ENCODE measurements at regions not wholly inside any gene's neighbourhood (a gene's known extent, or its start where the extent isn't known, plus 50 kb on each side); places are given as distances from the start of the nearest gene placed in this dataset.
A peak's percentile ranks its signal among the peaks of the same experiment; 100 is the strongest.

- H3K36me3 ChIP-seq (ENCODE audit: control insufficient read depth in 4 of 4, insufficient read depth in 4 of 4, low read length in 3 of 4): no peaks in the 10 kb centered on the region
- DNase-seq: peak; percentile 26 to 49 (median 33)
- ChIA-PET POLR2A (no interaction called here), CTCF (no interaction called here)
- H3K4me1 ChIP-seq (ENCODE audit: control extremely low read depth in 1 of 4, control insufficient read depth in 4 of 4, insufficient read depth in 4 of 4, low read length in 3 of 4): peaks cover 0 to 10% (median 0%) of the 10 kb centered on the region in 4 experiments
- H3K4me3 ChIP-seq (ENCODE audit: control insufficient read depth in 1 of 7, extremely low read depth in 1 of 7, insufficient read depth in 4 of 7, low read depth in 2 of 7, low read length in 6 of 7): peak overlapping the region in 5 of 7 experiments; percentile 49 to 80 (median 61)
- H3K27ac ChIP-seq (ENCODE audit: insufficient read depth in 1 of 2, low read depth in 1 of 2, low read length in 2 of 2, poor library complexity in 1 of 2, severe bottlenecking in 2 of 2): no peak overlapping the region
- WGBS (ENCODE audit: insufficient coverage): 39% methylated on average over 4 of the region's 19 CpGs
- no peaks in the 10 kb centered on the region for H3K9me3 ChIP-seq (ENCODE audit: control extremely low read depth in 1 of 5, control insufficient read depth in 4 of 5, insufficient read depth in 2 of 5, low read depth in 1 of 5, low read length in 4 of 5)
- H3K27me3 ChIP-seq (replicated peaks in 2 of 5; ENCODE audit: control insufficient read depth in 4 of 5, insufficient read depth in 5 of 5, low read length in 4 of 5): peaks cover 0 to 3% (median 0%) of the 10 kb centered on the region in 5 experiments
Observed at GRCh38 chrX:155767051-155767875, 113.9 kb upstream of the VAMP7 start.

- Histone ChIP-seq H3K9me3 (ENCODE audit: control extremely low read depth in 1 of 5, control insufficient read depth in 4 of 5, insufficient read depth in 2 of 5, low read depth in 1 of 5, low read length in 4 of 5) (no peaks in the 10 kb centered on the region), H3K27me3 (replicated peaks in 2 of 5; ENCODE audit: control insufficient read depth in 4 of 5, insufficient read depth in 5 of 5, low read length in 4 of 5) (peaks cover 0 to 3% (median 0%) of the 10 kb centered on the region in 5 experiments), H3K4me1 (ENCODE audit: control extremely low read depth in 1 of 4, control insufficient read depth in 4 of 4, insufficient read depth in 4 of 4, low read length in 3 of 4) (peaks cover 0 to 10% (median 0%) of the 10 kb centered on the region in 4 experiments), H3K4me3 (ENCODE audit: control insufficient read depth in 1 of 7, extremely low read depth in 1 of 7, insufficient read depth in 4 of 7, low read depth in 2 of 7, low read length in 6 of 7) (no peak overlapping the region), H3K27ac (ENCODE audit: insufficient read depth in 1 of 2, low read depth in 1 of 2, low read length in 2 of 2, poor library complexity in 1 of 2, severe bottlenecking in 2 of 2) (no peak overlapping the region), H3K36me3 (ENCODE audit: control insufficient read depth in 4 of 4, insufficient read depth in 4 of 4, low read length in 3 of 4) (no peaks in the 10 kb centered on the region)
- no peak for DNase-seq
- no CpG with 5 or more reads among the region's 1 CpG for WGBS (ENCODE audit: insufficient coverage)
- POLR2A ChIA-PET: no interaction called here
- CTCF ChIA-PET: no interaction called here
Observed at GRCh38 chrX:155766321-155766720, 114.8 kb upstream of the VAMP7 start.

DNA sequence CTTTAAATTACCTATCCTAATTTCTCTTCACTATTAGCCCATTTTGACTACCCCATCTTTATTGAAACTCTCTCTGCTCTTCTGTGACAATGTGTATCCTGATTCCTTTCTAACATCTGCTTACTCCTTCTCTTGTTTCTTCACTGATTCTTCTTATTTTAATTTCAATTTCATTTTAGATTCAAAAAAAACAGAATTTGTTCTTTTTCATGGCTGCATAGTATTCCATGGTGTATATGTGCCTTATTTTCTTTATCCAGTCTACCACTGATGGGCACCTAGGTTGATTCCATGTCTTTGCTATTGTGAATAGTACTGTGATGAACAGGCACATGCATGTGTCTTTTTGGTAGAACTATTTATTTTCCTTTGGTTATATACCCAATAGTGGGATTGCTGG, 120.0 kb upstream of the VAMP7 start:
- no peak for DNase-seq
- Histone ChIP-seq H3K27ac (ENCODE audit: insufficient read depth in 1 of 2, low read depth in 1 of 2, low read length in 2 of 2, poor library complexity in 1 of 2, severe bottlenecking in 2 of 2) (no peak overlapping the region), H3K4me1 (ENCODE audit: control extremely low read depth in 1 of 4, control insufficient read depth in 4 of 4, insufficient read depth in 4 of 4, low read length in 3 of 4) (no peaks in the 10 kb centered on the region), H3K4me3 (ENCODE audit: control insufficient read depth in 1 of 7, extremely low read depth in 1 of 7, insufficient read depth in 4 of 7, low read depth in 2 of 7, low read length in 6 of 7) (no peak overlapping the region), H3K36me3 (ENCODE audit: control insufficient read depth in 4 of 4, insufficient read depth in 4 of 4, low read length in 3 of 4) (no peaks in the 10 kb centered on the region), H3K27me3 (replicated peaks in 2 of 5; ENCODE audit: control insufficient read depth in 4 of 5, insufficient read depth in 5 of 5, low read length in 4 of 5) (no peaks in the 10 kb centered on the region), H3K9me3 (ENCODE audit: control extremely low read depth in 1 of 5, control insufficient read depth in 4 of 5, insufficient read depth in 2 of 5, low read depth in 1 of 5, low read length in 4 of 5) (no peaks in the 10 kb centered on the region)
- CTCF ChIA-PET: no interaction called here
- POLR2A ChIA-PET: no interaction called here

DNA sequence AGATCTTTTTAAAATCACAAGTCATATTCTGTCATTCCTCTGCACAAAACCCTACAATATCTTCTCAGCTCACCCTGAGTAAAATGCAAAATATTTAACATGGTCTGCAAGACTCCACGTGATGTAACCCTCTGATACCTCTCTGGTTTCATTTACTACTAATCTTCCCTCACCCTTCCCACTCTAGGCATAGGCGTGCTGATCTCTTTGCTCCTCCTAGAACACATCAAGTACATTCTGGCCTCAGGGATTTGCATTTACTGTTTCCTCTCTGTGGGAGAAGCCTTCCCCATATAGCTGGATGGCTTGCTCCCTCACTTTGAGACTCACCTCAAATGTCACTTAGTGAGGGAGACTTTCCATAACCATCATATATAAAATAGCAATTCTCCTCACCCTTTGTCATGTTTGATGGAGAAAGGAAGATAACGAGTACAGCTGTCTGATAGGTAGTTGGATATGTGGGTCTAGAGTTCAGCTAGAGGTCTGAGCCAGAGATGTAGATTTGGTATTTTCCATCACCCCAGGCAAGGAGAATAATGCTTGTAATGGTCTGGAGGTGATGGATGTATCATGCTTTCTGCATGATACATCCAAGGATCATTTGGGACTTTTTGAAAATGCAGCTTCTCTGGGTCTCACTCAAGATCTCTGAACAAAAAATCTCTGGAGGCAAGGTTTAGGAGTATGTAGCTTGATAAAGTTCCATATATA, 123.9 kb upstream of the VAMP7 start:
- Histone ChIP-seq H3K27ac (ENCODE audit: insufficient read depth in 1 of 2, low read depth in 1 of 2, low read length in 2 of 2, poor library complexity in 1 of 2, severe bottlenecking in 2 of 2) (no peak overlapping the region), H3K4me3 (ENCODE audit: control insufficient read depth in 1 of 7, extremely low read depth in 1 of 7, insufficient read depth in 4 of 7, low read depth in 2 of 7, low read length in 6 of 7) (no peak overlapping the region), H3K36me3 (ENCODE audit: control insufficient read depth in 4 of 4, insufficient read depth in 4 of 4, low read length in 3 of 4) (no peaks in the 10 kb centered on the region), H3K27me3 (replicated peaks in 2 of 5; ENCODE audit: control insufficient read depth in 4 of 5, insufficient read depth in 5 of 5, low read length in 4 of 5) (no peaks in the 10 kb centered on the region), H3K9me3 (ENCODE audit: control extremely low read depth in 1 of 5, control insufficient read depth in 4 of 5, insufficient read depth in 2 of 5, low read depth in 1 of 5, low read length in 4 of 5) (no peaks in the 10 kb centered on the region), H3K4me1 (ENCODE audit: control extremely low read depth in 1 of 4, control insufficient read depth in 4 of 4, insufficient read depth in 4 of 4, low read length in 3 of 4) (no peaks in the 10 kb centered on the region)
- POLR2A ChIA-PET: no interaction called here
- CTCF ChIA-PET: no interaction called here
- WGBS (ENCODE audit: insufficient coverage): 38% methylated on average over 2 of the region's 3 CpGs
- no peak for DNase-seq

DNA sequence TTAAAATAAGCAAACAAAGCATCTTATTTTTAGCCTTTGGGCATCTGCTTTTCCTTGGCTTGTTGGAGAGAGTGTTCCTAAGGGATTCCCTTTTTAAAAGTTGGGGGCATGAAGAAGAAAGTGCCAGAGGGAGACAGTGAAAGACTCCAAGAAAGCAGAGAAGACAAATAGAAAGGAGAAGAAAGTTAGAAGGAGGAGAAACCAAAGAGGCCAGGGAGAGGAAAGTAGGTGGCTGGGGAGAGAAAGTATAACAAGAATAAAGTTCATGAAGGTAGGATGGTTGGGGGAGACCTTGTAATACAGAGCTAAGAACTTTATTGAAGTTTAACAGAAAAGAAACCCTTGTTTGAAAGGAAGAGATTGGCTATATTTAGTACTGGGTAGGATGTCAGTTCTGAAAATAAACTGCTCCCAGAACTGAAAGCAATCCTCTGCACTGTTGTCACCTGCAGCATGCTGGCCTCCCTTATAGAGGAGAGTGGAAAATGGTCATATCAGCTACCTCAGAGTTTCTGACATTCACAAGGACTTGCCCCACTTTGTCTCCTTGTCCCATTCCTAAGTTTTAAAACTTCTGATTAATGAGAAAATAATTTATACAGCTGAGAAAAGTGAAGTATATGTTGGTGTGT, 125.3 kb upstream of the VAMP7 start:
- Histone ChIP-seq H3K4me3 (ENCODE audit: control insufficient read depth in 1 of 7, extremely low read depth in 1 of 7, insufficient read depth in 4 of 7, low read depth in 2 of 7, low read length in 6 of 7) (no peak overlapping the region), H3K36me3 (ENCODE audit: control insufficient read depth in 4 of 4, insufficient read depth in 4 of 4, low read length in 3 of 4) (no peaks in the 10 kb centered on the region), H3K9me3 (ENCODE audit: control extremely low read depth in 1 of 5, control insufficient read depth in 4 of 5, insufficient read depth in 2 of 5, low read depth in 1 of 5, low read length in 4 of 5) (no peaks in the 10 kb centered on the region), H3K27ac (ENCODE audit: insufficient read depth in 1 of 2, low read depth in 1 of 2, low read length in 2 of 2, poor library complexity in 1 of 2, severe bottlenecking in 2 of 2) (no peak overlapping the region), H3K27me3 (replicated peaks in 2 of 5; ENCODE audit: control insufficient read depth in 4 of 5, insufficient read depth in 5 of 5, low read length in 4 of 5) (no peaks in the 10 kb centered on the region), H3K4me1 (ENCODE audit: control extremely low read depth in 1 of 4, control insufficient read depth in 4 of 4, insufficient read depth in 4 of 4, low read length in 3 of 4) (no peaks in the 10 kb centered on the region)
- ChIA-PET POLR2A (no interaction called here), CTCF (no interaction called here)
- DNase-seq: no peak

- CTCF ChIA-PET: no interaction called here
- DNase-seq: no peak
- Histone ChIP-seq H3K4me1 (ENCODE audit: control extremely low read depth in 1 of 4, control insufficient read depth in 4 of 4, insufficient read depth in 4 of 4, low read length in 3 of 4) (no peaks in the 10 kb centered on the region), H3K27ac (ENCODE audit: insufficient read depth in 1 of 2, low read depth in 1 of 2, low read length in 2 of 2, poor library complexity in 1 of 2, severe bottlenecking in 2 of 2) (no peak overlapping the region), H3K36me3 (ENCODE audit: control insufficient read depth in 4 of 4, insufficient read depth in 4 of 4, low read length in 3 of 4) (no peaks in the 10 kb centered on the region), H3K4me3 (ENCODE audit: control insufficient read depth in 1 of 7, extremely low read depth in 1 of 7, insufficient read depth in 4 of 7, low read depth in 2 of 7, low read length in 6 of 7) (no peak overlapping the region), H3K27me3 (replicated peaks in 2 of 5; ENCODE audit: control insufficient read depth in 4 of 5, insufficient read depth in 5 of 5, low read length in 4 of 5) (no peaks in the 10 kb centered on the region), H3K9me3 (ENCODE audit: control extremely low read depth in 1 of 5, control insufficient read depth in 4 of 5, insufficient read depth in 2 of 5, low read depth in 1 of 5, low read length in 4 of 5) (no peaks in the 10 kb centered on the region)
- POLR2A ChIA-PET: no interaction called here
Observed at GRCh38 chrX:155751131-155751530, 130.0 kb upstream of the VAMP7 start.

DNA sequence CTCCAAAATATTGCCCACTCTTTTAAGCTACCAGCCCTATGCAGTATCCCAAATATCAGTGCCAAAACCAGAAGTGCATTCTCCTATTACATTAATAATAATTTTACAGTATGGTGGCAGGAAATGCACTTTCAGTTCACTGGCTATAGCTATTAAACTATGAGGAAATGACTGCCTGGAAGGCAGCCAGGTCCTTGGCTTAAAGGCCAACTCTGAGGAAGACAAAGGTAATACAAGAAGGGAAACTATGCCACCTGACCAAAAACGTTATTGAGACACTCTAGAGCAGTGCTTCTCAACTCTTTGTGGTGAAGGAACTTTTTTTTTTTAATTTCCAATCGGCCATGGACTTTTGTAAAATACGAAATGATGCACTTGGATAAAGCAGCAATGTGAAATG, 133.6 kb upstream of the VAMP7 start:
- 0% methylated on average over 1 of the region's 3 CpGs for WGBS (ENCODE audit: insufficient coverage)
- no peaks in the 10 kb centered on the region for H3K9me3 ChIP-seq (ENCODE audit: control extremely low read depth in 1 of 5, control insufficient read depth in 4 of 5, insufficient read depth in 2 of 5, low read depth in 1 of 5, low read length in 4 of 5)
- H3K36me3 ChIP-seq (ENCODE audit: control insufficient read depth in 4 of 4, insufficient read depth in 4 of 4, low read length in 3 of 4): no peaks in the 10 kb centered on the region
- H3K4me3 ChIP-seq (ENCODE audit: control insufficient read depth in 1 of 7, extremely low read depth in 1 of 7, insufficient read depth in 4 of 7, low read depth in 2 of 7, low read length in 6 of 7): no peak overlapping the region
- no peak overlapping the region for H3K27ac ChIP-seq (ENCODE audit: insufficient read depth in 1 of 2, low read depth in 1 of 2, low read length in 2 of 2, poor library complexity in 1 of 2, severe bottlenecking in 2 of 2)
- peak; percentile 7 to 58 (median 57) for DNase-seq
- CTCF ChIA-PET: no interaction called here
- peaks cover 0 to 4% (median 2%) of the 10 kb centered on the region in 4 experiments for H3K4me1 ChIP-seq (ENCODE audit: control extremely low read depth in 1 of 4, control insufficient read depth in 4 of 4, insufficient read depth in 4 of 4, low read length in 3 of 4)
- no peaks in the 10 kb centered on the region for H3K27me3 ChIP-seq (replicated peaks in 2 of 5; ENCODE audit: control insufficient read depth in 4 of 5, insufficient read depth in 5 of 5, low read length in 4 of 5)
- POLR2A ChIA-PET: no interaction called here

Measured in common myeloid progenitor, CD34-positive (primary cell).